Ectodermal cell (in vitro differentiated cells): ENCODE measurements at regions not wholly inside any gene's neighbourhood (a gene's known extent, or its start where the extent isn't known, plus 50 kb on each side); places are given as distances from the start of the nearest gene placed in this dataset.
A peak's percentile ranks its signal among the peaks of the same experiment; 100 is the strongest.
"Not testable (repeated sequence)": the region's sequence is repeated elsewhere in the genome, so short reads cannot be mapped to it uniquely, and the experiment has no call there.

Experiments used
- H3K27ac ChIP-seq: 2 replicates; pipeline ENCODE4 v1.7.0; 2013; ENCODE audit warnings: mild to moderate bottlenecking, low read depth, low read length; ENCODE audit not compliant: insufficient read depth, poor library complexity, severe bottlenecking
- H3K27me3 ChIP-seq: 2 replicates; pipeline ENCODE4 v1.7.0; 2013; ENCODE audit warnings: mild to moderate bottlenecking, low read length; ENCODE audit not compliant: insufficient read depth, control insufficient read depth, poor library complexity, severe bottlenecking
- H3K36me3 ChIP-seq: one replicate; pipeline ENCODE4 v1.7.0; 2013; ENCODE audit warnings: low read length; ENCODE audit not compliant: control insufficient read depth, insufficient read depth
- H3K4me1 ChIP-seq: one replicate; pipeline ENCODE4 v1.7.0; 2013; ENCODE audit warnings: low read length; ENCODE audit not compliant: control insufficient read depth, insufficient read depth
- H3K4me3 ChIP-seq: 2 replicates; pipeline ENCODE4 v1.7.0; 2013; ENCODE audit warnings: low read depth, low read length, control low read depth; ENCODE audit not compliant: insufficient read depth
- H3K9me3 ChIP-seq: 2 replicates; pipeline ENCODE4 v1.7.0; 2013; ENCODE audit warnings: mild to moderate bottlenecking, low read length, moderate library complexity; ENCODE audit not compliant: control insufficient read depth
- WGBS, 2 experiments: methylation state at CpG; one replicate each; pipeline ENCODE4 v1.1.7; 2013; ENCODE audit warnings: missing lambda C conversion rate in 2 of 2; 5-methylcytosine and 5-hydroxymethylcytosine counted together

DNA sequence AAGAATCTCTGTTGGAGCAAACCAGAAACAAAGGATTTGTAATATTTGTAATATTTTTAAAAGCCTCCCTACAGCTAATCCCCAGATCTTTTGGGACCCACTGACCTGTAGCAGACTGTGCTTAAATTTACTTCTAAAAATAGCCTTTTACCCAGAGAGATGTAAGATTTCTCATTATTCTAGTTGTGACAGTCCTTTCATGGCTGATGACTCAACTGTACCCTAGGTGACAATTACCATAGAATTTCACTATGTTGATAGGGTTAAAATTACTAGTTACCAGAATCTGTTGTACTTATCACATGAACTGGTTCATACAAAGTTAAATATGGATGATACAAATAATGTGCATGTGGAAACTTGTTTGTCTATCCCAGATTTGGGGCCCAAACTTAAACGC lies 543.9 kb upstream of the SEMA6A start:
- Histone ChIP-seq H3K27me3 (no peaks in the 10 kb centered on the region), H3K9me3 (no peaks in the 10 kb centered on the region), H3K27ac (no peak overlapping the region), H3K36me3 (no peaks in the 10 kb centered on the region), H3K4me1 (no peaks in the 10 kb centered on the region), H3K4me3 (no peak overlapping the region)
- WGBS, 2 experiments, result 86 to 100% methylated on average over 1 of the region's 1 CpG

DNA sequence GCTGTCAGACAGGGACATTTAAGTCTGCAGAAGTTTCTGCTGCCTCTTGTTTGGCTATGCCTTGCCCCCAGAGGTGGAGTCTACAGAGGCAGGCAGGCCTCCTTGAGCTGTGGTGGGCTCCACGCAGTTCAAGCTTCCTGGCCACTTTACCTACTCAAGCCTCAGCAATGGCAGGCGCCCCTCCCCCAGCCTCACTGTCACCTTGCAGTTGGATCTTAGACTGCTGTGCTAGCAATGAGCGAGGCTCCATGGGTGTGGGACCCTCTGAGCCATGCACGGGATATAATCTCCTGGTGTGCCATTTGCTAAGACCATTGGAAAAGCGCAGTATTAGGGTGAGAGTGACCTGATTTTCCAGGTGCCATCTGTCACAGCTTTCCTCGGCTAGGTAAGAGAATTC lies 542.7 kb upstream of the SEMA6A start:
- not testable (repeated sequence) for H3K27ac ChIP-seq, H3K36me3 ChIP-seq, H3K9me3 ChIP-seq, H3K4me3 ChIP-seq, H3K4me1 ChIP-seq, H3K27me3 ChIP-seq
- 89 to 90% methylated on average over 6 of the region's 6 CpGs for WGBS, 2 experiments

DNA sequence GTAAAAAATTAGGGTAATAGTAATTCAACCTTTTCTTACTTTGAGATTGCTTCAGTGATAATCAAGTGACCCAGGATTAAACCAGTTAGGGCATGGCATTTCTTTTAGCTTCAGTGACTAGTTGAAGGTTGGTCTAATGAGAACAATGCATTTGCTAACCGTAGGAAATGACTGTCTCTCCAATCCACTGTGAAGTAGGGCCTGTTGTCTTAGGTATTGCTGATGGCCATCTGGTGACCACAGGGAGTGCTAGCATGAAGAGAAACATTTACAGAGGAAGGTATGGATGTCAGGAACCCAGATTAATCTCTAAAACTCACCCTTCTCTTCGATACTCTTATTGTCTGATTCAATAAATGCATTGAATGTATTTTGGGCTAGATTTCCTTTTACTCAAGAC lies 535.9 kb upstream of the SEMA6A start:
- Histone ChIP-seq H3K27ac (no peak overlapping the region), H3K9me3 (no peaks in the 10 kb centered on the region), H3K4me3 (no peak overlapping the region), H3K36me3 (no peaks in the 10 kb centered on the region), H3K27me3 (no peaks in the 10 kb centered on the region), H3K4me1 (no peaks in the 10 kb centered on the region)
- WGBS, 2 experiments, result 73 to 80% methylated on average over 1 of the region's 2 CpGs

DNA sequence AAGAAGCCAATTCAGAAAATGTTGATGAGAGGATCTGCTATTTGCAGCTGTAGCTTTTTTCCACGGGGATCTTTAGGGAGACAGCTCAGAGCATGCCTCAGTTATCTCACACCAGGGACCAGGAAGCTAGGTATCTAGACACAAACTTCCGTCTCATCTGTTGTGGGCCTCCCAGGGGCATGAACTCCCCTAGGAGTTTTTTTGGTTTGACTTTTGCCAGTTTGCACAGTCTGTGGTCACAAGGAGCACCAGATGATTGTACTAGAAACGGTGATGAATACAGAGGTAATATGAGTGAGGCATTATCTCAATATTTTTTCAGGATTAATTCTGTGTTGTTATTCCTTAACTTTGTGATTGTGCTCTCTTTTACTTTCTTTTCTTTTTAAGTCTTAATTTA lies 533.2 kb upstream of the SEMA6A start:
- Histone ChIP-seq H3K9me3 (no peaks in the 10 kb centered on the region), H3K27ac (no peak overlapping the region), H3K27me3 (no peaks in the 10 kb centered on the region), H3K4me3 (no peak overlapping the region), H3K36me3 (no peaks in the 10 kb centered on the region), H3K4me1 (peaks cover 19% of the 10 kb centered on the region)
- WGBS, 2 experiments, result 83 to 84% methylated on average over 3 of the region's 3 CpGs

DNA sequence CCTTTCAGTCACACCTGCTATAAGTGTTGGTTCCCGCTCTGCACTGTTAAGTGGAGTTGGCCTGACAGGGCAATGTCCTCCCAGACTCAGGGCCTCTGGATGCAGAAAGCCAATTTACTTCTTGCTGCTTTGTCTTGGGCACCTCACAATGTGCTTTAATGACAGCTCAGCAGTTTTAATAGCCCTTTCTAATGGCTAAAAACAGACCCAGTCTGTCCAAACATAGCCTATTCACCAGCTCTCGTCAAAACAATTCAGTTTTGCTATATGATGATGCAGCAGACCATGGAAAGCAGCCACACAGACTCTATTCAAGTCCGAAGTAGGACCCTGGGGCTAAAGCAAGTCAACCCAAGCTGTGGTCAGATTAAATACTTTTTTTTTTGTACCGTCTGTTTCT lies 529.1 kb upstream of the SEMA6A start:
- WGBS, 2 experiments, result 35 to 41% methylated on average over 3 to 4 of the region's 4 CpGs
- Histone ChIP-seq H3K27me3 (no peaks in the 10 kb centered on the region), H3K4me3 (no peak overlapping the region), H3K4me1 (peaks cover 26% of the 10 kb centered on the region), H3K27ac (peak overlapping the region; percentile 65), H3K36me3 (no peaks in the 10 kb centered on the region), H3K9me3 (no peaks in the 10 kb centered on the region)

DNA sequence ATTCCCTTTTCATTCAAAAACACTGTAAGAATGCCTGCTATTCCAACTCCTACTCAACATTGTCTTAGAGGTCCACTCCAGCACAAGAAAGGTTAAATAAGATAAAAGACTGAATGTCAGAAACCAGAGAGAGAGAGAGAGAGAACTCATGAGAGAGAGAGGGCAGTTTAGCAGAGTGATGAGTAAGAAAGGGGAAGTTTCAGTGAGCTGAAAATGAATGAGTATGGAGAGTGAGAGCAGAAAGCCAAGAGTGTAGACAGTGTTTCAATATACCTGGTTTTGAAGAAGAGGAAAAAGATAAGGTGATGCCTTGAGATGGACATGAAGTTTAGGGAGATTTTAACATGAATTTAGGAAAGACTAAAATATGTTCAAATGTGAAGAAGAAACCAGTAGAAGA lies 528.0 kb upstream of the SEMA6A start:
- Histone ChIP-seq H3K4me1 (peaks cover 26% of the 10 kb centered on the region), H3K4me3 (no peak overlapping the region), H3K27ac (no peak overlapping the region), H3K27me3 (no peaks in the 10 kb centered on the region), H3K36me3 (no peaks in the 10 kb centered on the region), H3K9me3 (no peaks in the 10 kb centered on the region)

DNA sequence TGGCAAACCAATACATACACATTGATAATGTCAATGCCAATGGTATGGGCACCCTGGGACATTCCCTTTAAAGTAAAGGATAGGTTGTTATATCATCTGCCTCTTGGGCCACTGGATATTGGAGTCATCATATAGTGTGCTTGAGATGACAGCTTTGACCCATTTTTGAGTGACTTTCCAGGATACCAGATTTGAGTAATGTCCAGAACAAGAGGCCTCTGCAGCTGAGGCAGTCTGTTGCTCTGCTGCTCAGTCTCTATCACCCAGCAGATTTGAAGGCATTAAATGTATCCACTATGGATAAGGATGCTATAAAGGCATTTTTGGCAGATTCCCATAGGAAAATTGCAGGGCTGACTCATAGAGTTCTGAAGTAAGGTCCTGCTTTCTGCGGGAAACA lies 525.6 kb upstream of the SEMA6A start:
- peaks cover 35% of the 10 kb centered on the region for H3K4me1 ChIP-seq

DNA sequence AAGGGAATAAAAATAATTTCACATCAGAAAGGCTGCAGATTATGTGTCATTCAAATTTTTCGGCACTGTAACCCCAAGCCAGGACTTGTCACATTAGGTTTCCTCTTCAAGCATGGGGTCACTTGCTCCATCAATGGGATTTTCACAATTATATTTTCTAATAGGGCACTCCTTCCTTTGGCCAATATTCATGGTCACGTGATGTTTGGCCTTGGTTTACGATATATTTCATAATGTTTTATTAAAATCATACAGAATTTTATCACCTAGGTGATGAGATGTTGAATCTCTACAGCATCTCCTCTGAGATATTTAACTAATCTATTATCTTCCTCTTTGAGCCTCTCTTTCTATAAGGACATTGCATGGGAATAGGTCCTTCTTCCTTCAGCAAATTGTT lies 523.5 kb upstream of the SEMA6A start:
- no peak overlapping the region for H3K27ac ChIP-seq
- H3K4me1 ChIP-seq, result peaks cover 20% of the 10 kb centered on the region
- H3K27me3 ChIP-seq, result no peaks in the 10 kb centered on the region
- no peaks in the 10 kb centered on the region for H3K9me3 ChIP-seq
- WGBS, 2 experiments, result 93 to 100% methylated on average over 1 of the region's 3 CpGs
- H3K4me3 ChIP-seq, result no peak overlapping the region
- H3K36me3 ChIP-seq, result no peaks in the 10 kb centered on the region

More for the DNA sequence above, 525.6 kb upstream of the SEMA6A start:
- no peaks in the 10 kb centered on the region for H3K9me3 ChIP-seq
- 85 to 95% methylated on average over 1 of the region's 1 CpG for WGBS, 2 experiments
- H3K4me3 ChIP-seq, result no peak overlapping the region
- no peaks in the 10 kb centered on the region for H3K36me3 ChIP-seq
- no peaks in the 10 kb centered on the region for H3K27me3 ChIP-seq
- no peak overlapping the region for H3K27ac ChIP-seq

DNA sequence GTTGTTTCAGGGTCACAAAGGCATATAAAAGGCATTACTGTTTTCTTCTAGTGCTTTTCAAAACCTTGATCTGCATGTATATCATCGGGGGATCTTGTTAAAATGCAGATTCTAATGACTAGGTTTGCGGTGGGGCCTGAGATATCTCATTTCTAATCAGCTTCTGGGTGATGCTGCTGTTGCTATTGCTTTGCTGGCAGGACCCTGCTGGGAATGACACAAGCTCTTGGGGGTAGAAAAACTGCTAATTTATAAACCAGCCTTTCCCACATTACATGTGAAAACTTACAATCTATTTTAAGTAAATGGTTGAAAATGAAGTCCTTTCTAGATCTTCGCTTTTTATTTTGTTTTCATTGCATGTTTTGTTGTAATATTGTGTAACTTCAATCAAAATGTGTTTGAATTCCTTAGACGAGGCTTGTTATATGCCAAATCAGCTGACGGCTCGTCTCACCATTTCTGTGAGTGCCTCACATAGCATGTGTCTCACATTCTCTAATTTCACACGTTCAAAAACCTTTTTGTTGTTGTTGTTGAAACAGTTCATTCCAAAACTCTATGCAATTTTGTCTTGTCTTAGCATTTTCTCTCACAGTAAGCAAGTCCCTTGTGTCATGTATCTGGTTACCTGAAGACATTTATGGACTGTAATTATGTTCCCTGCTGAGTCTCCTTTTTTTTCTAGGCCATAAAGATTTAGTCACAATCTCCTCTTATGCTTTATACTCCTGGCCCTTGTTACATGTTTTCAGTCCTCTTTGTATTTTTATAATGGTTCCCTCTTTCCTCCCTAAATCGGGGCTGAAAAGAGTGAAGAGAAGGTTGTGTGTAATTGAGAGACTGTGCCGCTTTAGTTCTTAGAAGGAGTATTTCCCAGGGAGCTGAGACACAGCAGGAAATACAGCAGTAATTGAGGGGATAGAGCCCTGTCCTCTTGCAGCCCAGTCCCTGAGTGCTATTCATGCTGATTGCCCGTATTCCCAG lies 521.0 kb upstream of the SEMA6A start:
- Histone ChIP-seq H3K36me3 (no peaks in the 10 kb centered on the region), H3K4me3 (no peak overlapping the region), H3K27ac (peak overlapping the region; percentile 57), H3K27me3 (no peaks in the 10 kb centered on the region), H3K9me3 (no peaks in the 10 kb centered on the region), H3K4me1 (peaks cover 11% of the 10 kb centered on the region)
- WGBS, 2 experiments, result 33 to 34% methylated on average over 9 to 10 of the region's 10 CpGs

DNA sequence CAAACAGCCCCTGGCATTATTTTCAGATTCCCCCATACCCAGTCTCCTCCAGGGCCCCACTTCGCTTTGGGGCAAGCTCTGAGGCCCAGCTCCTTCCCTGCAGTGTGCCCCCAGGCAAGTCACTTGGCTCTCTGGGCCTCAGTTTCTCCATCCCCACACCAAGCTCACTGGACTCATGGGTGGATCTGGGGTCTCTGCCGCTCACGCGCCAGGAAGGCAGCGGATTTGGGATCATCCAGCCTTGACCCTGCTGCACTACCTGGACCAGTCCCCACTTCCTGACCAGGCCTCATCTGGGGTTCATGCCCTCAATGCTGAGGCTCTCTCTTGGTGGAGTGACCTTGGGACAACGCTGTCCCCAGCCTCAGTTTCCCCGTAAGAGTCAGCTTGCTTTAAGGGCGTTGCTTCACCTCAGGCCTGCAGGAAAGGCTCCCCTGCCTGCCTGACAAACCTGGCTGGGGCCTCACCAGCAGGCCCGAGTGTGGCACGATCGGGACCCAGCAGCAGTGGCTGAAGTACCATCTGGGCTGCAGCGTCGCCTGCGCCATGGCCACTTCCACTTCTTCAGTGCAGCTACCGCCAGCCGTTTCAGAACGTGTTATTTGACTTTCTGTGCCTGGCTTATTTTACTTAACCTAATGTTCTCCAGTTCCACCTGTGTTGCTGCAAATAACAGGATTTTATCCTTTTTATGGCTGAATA lies 519.6 kb upstream of the SEMA6A start:
- Histone ChIP-seq H3K4me3 (no peak overlapping the region), H3K9me3 (no peaks in the 10 kb centered on the region), H3K4me1 (peaks cover 11% of the 10 kb centered on the region), H3K27me3 (no peaks in the 10 kb centered on the region), H3K36me3 (no peaks in the 10 kb centered on the region), H3K27ac (no peak overlapping the region)
- 96% methylated on average over 17 of the region's 17 CpGs for WGBS, 2 experiments
